ENCODE measurements at regions not wholly inside any gene's neighbourhood (a gene's known extent, or its start where the extent isn't known, plus 50 kb on each side); places are given as distances from the start of the nearest gene placed in this dataset.
A peak's percentile ranks its signal among the peaks of the same experiment; 100 is the strongest.

GRCh38 chr4:129350834-129351721 lies 255.1 kb downstream of the C4orf33 start:
- no peak for DNase-seq (ENCODE audit: low read depth)

- no peak for DNase-seq (ENCODE audit: low read depth)
Observed at GRCh38 chr4:129352480-129352879, 256.5 kb downstream of the C4orf33 start.

GRCh38 chr4:129353490-129353889 lies 257.5 kb downstream of the C4orf33 start:
- DNase-seq (ENCODE audit: low read depth) = no peak

GRCh38 chr4:129355031-129355430 lies 259.1 kb downstream of the C4orf33 start:
- no peak for DNase-seq (ENCODE audit: low read depth)

- no peak for DNase-seq (ENCODE audit: low read depth)
Observed at GRCh38 chr4:129355516-129355915, 259.6 kb downstream of the C4orf33 start.

GRCh38 chr4:129358571-129358970 lies 262.6 kb downstream of the C4orf33 start:
- DNase-seq (ENCODE audit: low read depth) = no peak

GRCh38 chr4:129359461-129359860 lies 263.5 kb downstream of the C4orf33 start:
- no peak for DNase-seq (ENCODE audit: low read depth)

GRCh38 chr4:129362691-129363274 lies 266.8 kb downstream of the C4orf33 start:
- DNase-seq (ENCODE audit: low read depth) = peak; percentile 4

GRCh38 chr4:129364747-129365452 lies 268.9 kb downstream of the C4orf33 start:
- DNase-seq (ENCODE audit: low read depth) = no peak

- no peak for DNase-seq (ENCODE audit: low read depth)
Observed at GRCh38 chr4:129369361-129370010, 273.5 kb downstream of the C4orf33 start.

- no peak for DNase-seq (ENCODE audit: low read depth)
Observed at GRCh38 chr4:129371065-129371464, 275.1 kb downstream of the C4orf33 start.

- DNase-seq (ENCODE audit: low read depth) = no peak
Observed at GRCh38 chr4:129371926-129372325, 276.0 kb downstream of the C4orf33 start.

- no peak for DNase-seq (ENCODE audit: low read depth)
Observed at GRCh38 chr4:129377131-129377845, 281.3 kb downstream of the C4orf33 start.

GRCh38 chr4:129378364-129378763 lies 282.4 kb downstream of the C4orf33 start:
- no peak for DNase-seq (ENCODE audit: low read depth)

GRCh38 chr4:129379429-129379828 lies 283.5 kb downstream of the C4orf33 start:
- DNase-seq (ENCODE audit: low read depth) = no peak

GRCh38 chr4:129384974-129385373 lies 289.0 kb downstream of the C4orf33 start:
- no peak for DNase-seq (ENCODE audit: low read depth)

- no peak for DNase-seq (ENCODE audit: low read depth)
Observed at GRCh38 chr4:129387666-129388065, 291.7 kb downstream of the C4orf33 start.

GRCh38 chr4:129393976-129394375 lies 298.0 kb downstream of the C4orf33 start:
- no peak for DNase-seq (ENCODE audit: low read depth)

GRCh38 chr4:129394635-129395034 lies 298.7 kb downstream of the C4orf33 start:
- DNase-seq (ENCODE audit: low read depth) = no peak

GRCh38 chr4:129403848-129404247 lies 307.9 kb downstream of the C4orf33 start:
- DNase-seq (ENCODE audit: low read depth) = no peak

GRCh38 chr4:129410115-129410514 lies 314.2 kb downstream of the C4orf33 start:
- no peak for DNase-seq (ENCODE audit: low read depth)

- DNase-seq (ENCODE audit: low read depth) = no peak
Observed at GRCh38 chr4:129415004-129415403, 319.1 kb downstream of the C4orf33 start.
